Keratinocyte (primary cell): ENCODE measurements at regions not wholly inside any gene's neighbourhood (a gene's known extent, or its start where the extent isn't known, plus 50 kb on each side); places are given as distances from the start of the nearest gene placed in this dataset.
"Not testable (repeated sequence)": the region's sequence is repeated elsewhere in the genome, so short reads cannot be mapped to it uniquely, and the experiment has no call there.

Source experiments
- DNase-seq: peaks from one replicate; pipeline ENCODE4 v3.0.0-alpha.2; 2011; ENCODE audit warnings: low read depth, missing footprints, low spot score
- FAIRE-seq: peaks from 2 replicates; lab custom pipeline; 2011; peaks lifted over from hg19 to GRCh38; lab: Jason Lieb, UNC
- H2AFZ ChIP-seq: 2 replicates; pipeline ENCODE4 v1.6.0; 2012; ENCODE audit warnings: low read length, control low read depth, inconsistent platforms; ENCODE audit not compliant: control insufficient read depth
- H3K27ac ChIP-seq: 2 replicates; pipeline ENCODE4 v1.5.1; 2011; ENCODE audit warnings: low read length; ENCODE audit not compliant: control insufficient read depth, insufficient read depth
- H3K27me3 ChIP-seq: 3 replicates; pipeline ENCODE4 v1.6.0; 2011; ENCODE audit warnings: low read length; ENCODE audit not compliant: control insufficient read depth, insufficient read depth; ENCODE audit errors: extremely low read depth
- H3K36me3 ChIP-seq, 2 experiments: 2 replicates in 1 of 2; 3 replicates in 1 of 2; pipeline ENCODE4 v1.5.1; 2011; ENCODE audit warnings: low read length in 2 of 2, mild to moderate bottlenecking in 1 of 2; ENCODE audit not compliant: control insufficient read depth in 2 of 2, insufficient read depth in 2 of 2; ENCODE audit errors: extremely low read depth in 1 of 2
- H3K4me1 ChIP-seq: 3 replicates; pipeline ENCODE4 v1.5.1; 2011; ENCODE audit warnings: low read length; ENCODE audit not compliant: control insufficient read depth, insufficient read depth; ENCODE audit errors: extremely low read depth
- H3K4me2 ChIP-seq: 3 replicates; pipeline ENCODE4 v1.6.0; 2011; ENCODE audit warnings: low read depth, low read length; ENCODE audit not compliant: control insufficient read depth, insufficient read depth; ENCODE audit errors: extremely low read depth
- H3K4me3 ChIP-seq, 3 experiments: fragments of 200-600 bp in 1 of 3; sonication (generic) in 1 of 3; 2 replicates in 2 of 3; 3 replicates in 1 of 3; pipeline ENCODE4 v1.5.1; 2011 to 2016; ENCODE audit warnings: low read length in 3 of 3, mild to moderate bottlenecking in 3 of 3, control low read depth in 2 of 3, inconsistent platforms in 1 of 3, low read depth in 1 of 3, mixed read lengths in 1 of 3, mixed run types in 1 of 3, moderate library complexity in 1 of 3; ENCODE audit not compliant: control insufficient read depth in 2 of 3, insufficient read depth in 2 of 3; ENCODE audit errors: extremely low read depth in 1 of 3
- H3K79me2 ChIP-seq: 2 replicates; pipeline ENCODE4 v1.6.0; 2012; ENCODE audit warnings: low read length; ENCODE audit not compliant: control insufficient read depth, insufficient read depth
- H3K9ac ChIP-seq: 3 replicates; pipeline ENCODE4 v1.6.0; 2011; ENCODE audit warnings: low read length; ENCODE audit not compliant: control insufficient read depth, insufficient read depth; ENCODE audit errors: extremely low read depth
- H3K9me1 ChIP-seq: 3 replicates; pipeline ENCODE4 v1.6.0; 2011; ENCODE audit warnings: low read length; ENCODE audit not compliant: control insufficient read depth, insufficient read depth; ENCODE audit errors: extremely low read depth
- H3K9me3 ChIP-seq: 2 replicates; pipeline ENCODE4 v1.5.1; 2012; ENCODE audit warnings: low read depth, low read length; ENCODE audit not compliant: control insufficient read depth
- H4K20me1 ChIP-seq: 3 replicates; pipeline ENCODE4 v1.6.0; 2011; ENCODE audit warnings: low read length; ENCODE audit not compliant: control insufficient read depth, insufficient read depth; ENCODE audit errors: extremely low read depth
- dilution Hi-C: fragments of 300-500 bp; cut with MboI; formaldehyde crosslinking; loops from one replicate; pipeline ENCODE4 v1.7.0; 2020; ENCODE audit warnings: low sequenced_read_pairs; ENCODE audit not compliant: extremely low pct_ligation_motif_present

- H3K79me2 ChIP-seq, H3K9me3 ChIP-seq, H4K20me1 ChIP-seq, H2AFZ ChIP-seq, H3K27ac ChIP-seq, H3K4me1 ChIP-seq, DNase-seq, FAIRE-seq, H3K27me3 ChIP-seq, dilution Hi-C loops, H3K36me3 ChIP-seq, H3K4me2 ChIP-seq, H3K9me1 ChIP-seq, H3K9ac ChIP-seq, H3K4me3 ChIP-seq: not testable (repeated sequence)
Observed at GRCh38 chr7:56370208-56370872, 254.1 kb upstream of the NUPR2 start.

- H3K4me1 ChIP-seq, H3K9me1 ChIP-seq, H3K4me3 ChIP-seq, H3K4me2 ChIP-seq, H3K9ac ChIP-seq, H3K36me3 ChIP-seq, FAIRE-seq, H2AFZ ChIP-seq, H3K79me2 ChIP-seq, H3K27me3 ChIP-seq, H4K20me1 ChIP-seq, H3K9me3 ChIP-seq, H3K27ac ChIP-seq, dilution Hi-C loops, DNase-seq: not testable (repeated sequence)
Observed at GRCh38 chr7:56367914-56368313, 251.7 kb upstream of the NUPR2 start.

GRCh38 chr7:56367411-56367810 lies 251.2 kb upstream of the NUPR2 start:
- H4K20me1 ChIP-seq, H2AFZ ChIP-seq, H3K9me1 ChIP-seq, H3K27me3 ChIP-seq, DNase-seq, H3K9me3 ChIP-seq, dilution Hi-C loops, H3K27ac ChIP-seq, H3K36me3 ChIP-seq, H3K79me2 ChIP-seq, H3K4me3 ChIP-seq, H3K9ac ChIP-seq, H3K4me2 ChIP-seq, H3K4me1 ChIP-seq, FAIRE-seq: not testable (repeated sequence)

- FAIRE-seq, dilution Hi-C loops, H3K79me2 ChIP-seq, H3K4me1 ChIP-seq, H3K9me3 ChIP-seq, DNase-seq, H3K9ac ChIP-seq, H3K36me3 ChIP-seq, H3K27ac ChIP-seq, H2AFZ ChIP-seq, H3K4me2 ChIP-seq, H3K9me1 ChIP-seq, H3K27me3 ChIP-seq, H3K4me3 ChIP-seq, H4K20me1 ChIP-seq: not testable (repeated sequence)
Observed at GRCh38 chr7:56366701-56367100, 250.5 kb upstream of the NUPR2 start.

- H4K20me1 ChIP-seq, FAIRE-seq, H3K36me3 ChIP-seq, H3K4me1 ChIP-seq, H3K4me3 ChIP-seq, H3K9ac ChIP-seq, H3K27ac ChIP-seq, H3K9me1 ChIP-seq, DNase-seq, H3K27me3 ChIP-seq, H2AFZ ChIP-seq, H3K79me2 ChIP-seq, H3K9me3 ChIP-seq, dilution Hi-C loops, H3K4me2 ChIP-seq: not testable (repeated sequence)
Observed at GRCh38 chr7:56352576-56352975, 236.4 kb upstream of the NUPR2 start.
